Muscle layer of duodenum (tissue), 2 donors: ENCODE measurements at regions not wholly inside any gene's neighbourhood (a gene's known extent, or its start where the extent isn't known, plus 50 kb on each side); places are given as distances from the start of the nearest gene placed in this dataset.

ENCODE experiments used
- H3K27ac ChIP-seq: one replicate; pipeline ENCODE4 v1.7.0; 2013; ENCODE audit warnings: mild to moderate bottlenecking, low read length
- H3K27me3 ChIP-seq: one replicate; pipeline ENCODE4 v1.7.0; 2013; ENCODE audit warnings: low read depth, mild to moderate bottlenecking, control low read depth, low read length
- H3K36me3 ChIP-seq, 2 donors: one replicate each; pipeline ENCODE4 v1.7.0; 2013; ENCODE audit warnings: low read length in 2 of 2, control low read depth in 1 of 2, mild to moderate bottlenecking in 1 of 2; ENCODE audit not compliant: insufficient read depth in 2 of 2, control insufficient read depth in 1 of 2
- H3K4me1 ChIP-seq, 2 donors: one replicate each; pipeline ENCODE4 v1.7.0; 2013; ENCODE audit warnings: low read length in 2 of 2, mild to moderate bottlenecking in 2 of 2, control low read depth in 1 of 2, moderate library complexity in 1 of 2; ENCODE audit not compliant: insufficient read depth in 2 of 2, control insufficient read depth in 1 of 2
- H3K4me3 ChIP-seq, 2 donors: one replicate each; pipeline ENCODE4 v1.7.0; 2013; ENCODE audit warnings: low read length in 2 of 2, low read depth in 1 of 2, mild to moderate bottlenecking in 1 of 2
- H3K9me3 ChIP-seq, 2 donors: one replicate each; pipeline ENCODE4 v1.7.0; 2013; ENCODE audit warnings: low read length in 2 of 2, control low read depth in 1 of 2, mild to moderate bottlenecking in 1 of 2; ENCODE audit not compliant: control insufficient read depth in 1 of 2
- donor health status: healthy.

- no peak overlapping the region for H3K4me3 ChIP-seq
- no peaks in the 10 kb centered on the region for H3K4me1 ChIP-seq
- no peaks in the 10 kb centered on the region for H3K36me3 ChIP-seq
Observed at GRCh38 chr18:42174909-42175308, 219.9 kb downstream of the PIK3C3 start.

GRCh38 chr18:42176599-42176998 lies 221.6 kb downstream of the PIK3C3 start:
- H3K27me3 ChIP-seq: no peaks in the 10 kb centered on the region
- H3K27ac ChIP-seq: no peak overlapping the region
- H3K4me3 ChIP-seq: no peak overlapping the region
- H3K4me1 ChIP-seq: no peaks in the 10 kb centered on the region
- H3K9me3 ChIP-seq: no peaks in the 10 kb centered on the region
- no peaks in the 10 kb centered on the region for H3K36me3 ChIP-seq

More at GRCh38 chr18:42174909-42175308, 219.9 kb downstream of the PIK3C3 start:
- H3K27me3 ChIP-seq: no peaks in the 10 kb centered on the region
- no peaks in the 10 kb centered on the region for H3K9me3 ChIP-seq
- H3K27ac ChIP-seq: no peak overlapping the region

GRCh38 chr18:42177390-42177789 lies 222.4 kb downstream of the PIK3C3 start:
- Histone ChIP-seq H3K27ac (no peak overlapping the region), H3K27me3 (no peaks in the 10 kb centered on the region), H3K4me1 (no peaks in the 10 kb centered on the region), H3K9me3 (no peaks in the 10 kb centered on the region), H3K36me3 (no peaks in the 10 kb centered on the region), H3K4me3 (no peak overlapping the region)

- Histone ChIP-seq H3K4me1 (no peaks in the 10 kb centered on the region), H3K27me3 (no peaks in the 10 kb centered on the region)
Observed at GRCh38 chr18:42178376-42179080, 223.5 kb downstream of the PIK3C3 start.

GRCh38 chr18:42179542-42180121 lies 224.6 kb downstream of the PIK3C3 start:
- no peak overlapping the region for H3K4me3 ChIP-seq
- no peaks in the 10 kb centered on the region for H3K27me3 ChIP-seq
- H3K36me3 ChIP-seq: no peaks in the 10 kb centered on the region
- H3K4me1 ChIP-seq: no peaks in the 10 kb centered on the region
- H3K27ac ChIP-seq: no peak overlapping the region
- H3K9me3 ChIP-seq: no peaks in the 10 kb centered on the region

More at GRCh38 chr18:42178376-42179080, 223.5 kb downstream of the PIK3C3 start:
- H3K27ac ChIP-seq: no peak overlapping the region
- no peak overlapping the region for H3K4me3 ChIP-seq
- H3K36me3 ChIP-seq: no peaks in the 10 kb centered on the region
- no peaks in the 10 kb centered on the region for H3K9me3 ChIP-seq

- H3K36me3 ChIP-seq: no peaks in the 10 kb centered on the region
- no peak overlapping the region for H3K4me3 ChIP-seq
- H3K27ac ChIP-seq: no peak overlapping the region
- H3K27me3 ChIP-seq: no peaks in the 10 kb centered on the region
- no peaks in the 10 kb centered on the region for H3K4me1 ChIP-seq
- no peaks in the 10 kb centered on the region for H3K9me3 ChIP-seq
Observed at GRCh38 chr18:42181474-42181873, 226.4 kb downstream of the PIK3C3 start.

- Histone ChIP-seq H3K4me3 (no peak overlapping the region), H3K4me1 (no peaks in the 10 kb centered on the region), H3K9me3 (no peaks in the 10 kb centered on the region), H3K27ac (no peak overlapping the region), H3K36me3 (no peaks in the 10 kb centered on the region), H3K27me3 (no peaks in the 10 kb centered on the region)
Observed at GRCh38 chr18:42182728-42183700, 228.0 kb downstream of the PIK3C3 start.

GRCh38 chr18:42183746-42184145 lies 228.7 kb downstream of the PIK3C3 start:
- H3K9me3 ChIP-seq: no peaks in the 10 kb centered on the region
- H3K27me3 ChIP-seq: no peaks in the 10 kb centered on the region
- H3K27ac ChIP-seq: no peak overlapping the region
- H3K4me3 ChIP-seq: no peak overlapping the region
- no peaks in the 10 kb centered on the region for H3K36me3 ChIP-seq
- H3K4me1 ChIP-seq: no peaks in the 10 kb centered on the region

- Histone ChIP-seq H3K27ac (no peak overlapping the region), H3K36me3 (no peaks in the 10 kb centered on the region), H3K27me3 (no peaks in the 10 kb centered on the region), H3K4me3 (no peak overlapping the region), H3K9me3 (no peaks in the 10 kb centered on the region), H3K4me1 (no peaks in the 10 kb centered on the region)
Observed at GRCh38 chr18:42184685-42185477, 229.8 kb downstream of the PIK3C3 start.

GRCh38 chr18:42185486-42185885 lies 230.5 kb downstream of the PIK3C3 start:
- H3K27me3 ChIP-seq: no peaks in the 10 kb centered on the region
- no peak overlapping the region for H3K27ac ChIP-seq
- H3K36me3 ChIP-seq: no peaks in the 10 kb centered on the region

More at GRCh38 chr18:42185486-42185885, 230.5 kb downstream of the PIK3C3 start:
- no peaks in the 10 kb centered on the region for H3K4me1 ChIP-seq
- no peaks in the 10 kb centered on the region for H3K9me3 ChIP-seq
- H3K4me3 ChIP-seq: no peak overlapping the region
